ENCODE measurements at regions not wholly inside any gene's neighbourhood (a gene's known extent, or its start where the extent isn't known, plus 50 kb on each side); places are given as distances from the start of the nearest gene placed in this dataset.

GRCh38 chr2:215765729-215766360 is 247.5 kb downstream of the MREG start:
- no peak for DNase-seq
- Mint-ChIP-seq H3K27ac (no peak overlapping the region), H3K4me1 (peaks cover 9% of the 10 kb centered on the region), H3K27me3 (ENCODE audit: low read depth, poor library complexity) (no peaks in the 10 kb centered on the region), H3K9me3 (peaks cover 43% of the 10 kb centered on the region), H3K36me3 (ENCODE audit: low read depth) (no peaks in the 10 kb centered on the region), H3K4me3 (no peak overlapping the region)
- no peak for TF ChIP-seq CTCF (IDR thresholded peaks at IDR 0.05)

- no peak for TF ChIP-seq CTCF (IDR thresholded peaks at IDR 0.05)
- Mint-ChIP-seq H3K27ac (no peak overlapping the region), H3K9me3 (peaks cover 41% of the 10 kb centered on the region), H3K4me3 (no peak overlapping the region), H3K4me1 (peaks cover 7% of the 10 kb centered on the region), H3K27me3 (ENCODE audit: low read depth, poor library complexity) (no peaks in the 10 kb centered on the region), H3K36me3 (ENCODE audit: low read depth) (no peaks in the 10 kb centered on the region)
- no peak for DNase-seq
Observed at GRCh38 chr2:215764441-215765048, 248.8 kb downstream of the MREG start.

- no peak for TF ChIP-seq CTCF (IDR thresholded peaks at IDR 0.05)
- DNase-seq = no peak
- no peaks in the 10 kb centered on the region for H3K36me3 Mint-ChIP-seq (ENCODE audit: low read depth)
- peaks cover 12% of the 10 kb centered on the region for H3K9me3 Mint-ChIP-seq
- no peak overlapping the region for H3K4me3 Mint-ChIP-seq
- peaks cover 4% of the 10 kb centered on the region for H3K27me3 Mint-ChIP-seq (ENCODE audit: low read depth, poor library complexity)
- peaks cover 5% of the 10 kb centered on the region for H3K4me1 Mint-ChIP-seq
- H3K27ac Mint-ChIP-seq = no peak overlapping the region
Observed at GRCh38 chr2:215760557-215760956, 252.8 kb downstream of the MREG start.

- no peaks in the 10 kb centered on the region for H3K36me3 Mint-ChIP-seq (ENCODE audit: low read depth)
- no peak for TF ChIP-seq CTCF (IDR thresholded peaks at IDR 0.05)
- no peak overlapping the region for H3K27ac Mint-ChIP-seq
- peaks cover 7% of the 10 kb centered on the region for H3K4me1 Mint-ChIP-seq
- no peak overlapping the region for H3K4me3 Mint-ChIP-seq
- no peak for DNase-seq
- H3K27me3 Mint-ChIP-seq (ENCODE audit: low read depth, poor library complexity) = peaks cover 4% of the 10 kb centered on the region
- H3K9me3 Mint-ChIP-seq = peaks cover 12% of the 10 kb centered on the region
Observed at GRCh38 chr2:215760091-215760490, 253.3 kb downstream of the MREG start.

GRCh38 chr2:215758691-215759090 is 254.7 kb downstream of the MREG start:
- no peak overlapping the region for H3K4me3 Mint-ChIP-seq
- no peak for TF ChIP-seq CTCF (IDR thresholded peaks at IDR 0.05)
- H3K9me3 Mint-ChIP-seq = peaks cover 12% of the 10 kb centered on the region
- peaks cover 4% of the 10 kb centered on the region for H3K27me3 Mint-ChIP-seq (ENCODE audit: low read depth, poor library complexity)
- H3K4me1 Mint-ChIP-seq = peaks cover 16% of the 10 kb centered on the region
- no peak overlapping the region for H3K27ac Mint-ChIP-seq
- DNase-seq = no peak
- no peaks in the 10 kb centered on the region for H3K36me3 Mint-ChIP-seq (ENCODE audit: low read depth)

GRCh38 chr2:215756346-215756730 is 257.0 kb downstream of the MREG start:
- H3K9me3 Mint-ChIP-seq = peaks cover 6% of the 10 kb centered on the region
- no peak for TF ChIP-seq CTCF (IDR thresholded peaks at IDR 0.05)
- peaks cover 24% of the 10 kb centered on the region for H3K4me1 Mint-ChIP-seq
- H3K27ac Mint-ChIP-seq = no peak overlapping the region
- no peaks in the 10 kb centered on the region for H3K36me3 Mint-ChIP-seq (ENCODE audit: low read depth)
- H3K27me3 Mint-ChIP-seq (ENCODE audit: low read depth, poor library complexity) = peaks cover 4% of the 10 kb centered on the region
- H3K4me3 Mint-ChIP-seq = no peak overlapping the region
- no peak for DNase-seq

Measured in nephron progenitor cell (in vitro differentiated cells).